Thyroid gland (tissue), 4 donors: ENCODE measurements at regions not wholly inside any gene's neighbourhood (a gene's known extent, or its start where the extent isn't known, plus 50 kb on each side); places are given as distances from the start of the nearest gene placed in this dataset.

Experiments used
- POLR2A ChIP-seq, 2 donors: fragments of 450-650 bp; IDR thresholded peaks; one replicate each; pipeline ENCODE4 v1.6.1; 2017; ENCODE audit warnings: antibody characterized with exemption in 2 of 2, mild to moderate bottlenecking in 2 of 2, moderate library complexity in 1 of 2
- TF ChIP-seq, protein P1 (sequence below), 6 experiments: fragments of 200-600 bp in 3 of 6; fragments of 450-650 bp in 3 of 6; sonication (generic) in 3 of 6; IDR thresholded peaks; one replicate each; pipeline ENCODE4 v1.5.1; 2016 to 2019; ENCODE audit warnings: antibody characterized with exemption in 6 of 6, mild to moderate bottlenecking in 2 of 6, inconsistent platforms in 1 of 6, moderate library complexity in 1 of 6

DNA sequence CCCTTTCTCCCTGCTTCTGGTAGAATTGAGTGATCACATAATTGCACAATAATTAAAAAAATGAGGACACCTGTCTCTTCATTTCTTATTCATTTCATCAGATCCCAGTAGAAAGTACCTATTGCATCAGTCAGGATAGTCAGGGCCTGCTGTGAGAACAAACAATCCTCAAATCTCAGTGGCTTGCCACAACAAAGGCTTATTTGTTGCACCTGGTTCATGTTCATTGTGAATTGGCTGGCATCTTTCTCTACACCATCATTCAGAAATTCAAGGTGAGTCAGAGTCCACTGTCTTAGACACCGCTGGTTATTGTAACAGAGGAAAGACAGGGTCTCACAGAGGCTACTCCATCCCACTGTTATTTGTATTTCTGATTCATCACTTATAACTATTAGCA, 409.8 kb downstream of the STIM2 start:
- TF ChIP-seq, protein P1, sequence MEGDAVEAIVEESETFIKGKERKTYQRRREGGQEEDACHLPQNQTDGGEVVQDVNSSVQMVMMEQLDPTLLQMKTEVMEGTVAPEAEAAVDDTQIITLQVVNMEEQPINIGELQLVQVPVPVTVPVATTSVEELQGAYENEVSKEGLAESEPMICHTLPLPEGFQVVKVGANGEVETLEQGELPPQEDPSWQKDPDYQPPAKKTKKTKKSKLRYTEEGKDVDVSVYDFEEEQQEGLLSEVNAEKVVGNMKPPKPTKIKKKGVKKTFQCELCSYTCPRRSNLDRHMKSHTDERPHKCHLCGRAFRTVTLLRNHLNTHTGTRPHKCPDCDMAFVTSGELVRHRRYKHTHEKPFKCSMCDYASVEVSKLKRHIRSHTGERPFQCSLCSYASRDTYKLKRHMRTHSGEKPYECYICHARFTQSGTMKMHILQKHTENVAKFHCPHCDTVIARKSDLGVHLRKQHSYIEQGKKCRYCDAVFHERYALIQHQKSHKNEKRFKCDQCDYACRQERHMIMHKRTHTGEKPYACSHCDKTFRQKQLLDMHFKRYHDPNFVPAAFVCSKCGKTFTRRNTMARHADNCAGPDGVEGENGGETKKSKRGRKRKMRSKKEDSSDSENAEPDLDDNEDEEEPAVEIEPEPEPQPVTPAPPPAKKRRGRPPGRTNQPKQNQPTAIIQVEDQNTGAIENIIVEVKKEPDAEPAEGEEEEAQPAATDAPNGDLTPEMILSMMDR (IDR thresholded peaks at IDR 0.05) = no peak
- no peak for TF ChIP-seq POLR2A (IDR thresholded peaks at IDR 0.05)
